ENCODE measurements at regions not wholly inside any gene's neighbourhood (a gene's known extent, or its start where the extent isn't known, plus 50 kb on each side); places are given as distances from the start of the nearest gene placed in this dataset.

GRCh38 chr5:56763711-56764466 lies 51.5 kb upstream of the MAP3K1 start:
- peak in 1 of 6 donors; percentile 16 for DNase-seq

GRCh38 chr5:56763182-56763581 lies 52.2 kb upstream of the MAP3K1 start:
- intact Hi-C loops (cut with DNase I) = no loop called here
- no peak for TF ChIP-seq CTCF (IDR thresholded peaks at IDR 0.05)
- FAIRE-seq (no peak), DNase-seq (no peak), ATAC-seq (no peak)
- WGBS, 2 donors = 89 to 100% methylated on average over 1 of the region's 1 CpG
- Histone ChIP-seq H3K9me3 (no peaks in the 10 kb centered on the region), H3K4me1 (peaks cover 0 to 9% (median 0%) of the 10 kb centered on the region in 3 donors), H3K27ac (no peak overlapping the region), H3K27me3 (no peaks in the 10 kb centered on the region), H3K36me3 (no peaks in the 10 kb centered on the region), H3K4me3 (no peak overlapping the region)

More at GRCh38 chr5:56763711-56764466, 51.5 kb upstream of the MAP3K1 start:
- Histone ChIP-seq H3K27me3 (no peaks in the 10 kb centered on the region), H3K36me3 (no peaks in the 10 kb centered on the region), H3K27ac (no peak overlapping the region), H3K4me1 (peaks cover 0 to 9% (median 0%) of the 10 kb centered on the region in 3 donors), H3K9me3 (no peaks in the 10 kb centered on the region), H3K4me3 (no peak overlapping the region)
- 48 to 51% methylated on average over 7 of the region's 7 CpGs for WGBS, 2 donors
- no peak for TF ChIP-seq CTCF (IDR thresholded peaks at IDR 0.05)
- intact Hi-C loops (cut with DNase I) = no loop called here
- FAIRE-seq = no peak
- peak in 3 of 4 donors; percentile 28 to 76 (median 41) for ATAC-seq

- peaks cover 0 to 9% (median 0%) of the 10 kb centered on the region in 3 donors for H3K4me1 ChIP-seq
- no peaks in the 10 kb centered on the region for H3K36me3 ChIP-seq
- no peaks in the 10 kb centered on the region for H3K9me3 ChIP-seq
- no peak overlapping the region for H3K27ac ChIP-seq
- no peaks in the 10 kb centered on the region for H3K27me3 ChIP-seq
- intact Hi-C loops (cut with DNase I) = no loop called here
- DNase-seq (no peak), FAIRE-seq (no peak), ATAC-seq (no peak)
- WGBS, 2 donors = 88 to 89% methylated on average over 4 of the region's 4 CpGs
- no peak for TF ChIP-seq CTCF (IDR thresholded peaks at IDR 0.05)
- no peak overlapping the region for H3K4me3 ChIP-seq
These were observed 54.0 kb upstream of the MAP3K1 start for GRCh38 chr5:56761151-56761885.

- no peak for DNase-seq
- no peak overlapping the region for H3K27ac ChIP-seq
- WGBS, 2 donors = 89 to 96% methylated on average over 5 of the region's 5 CpGs
- FAIRE-seq = no peak
- ATAC-seq = no peak
- TF ChIP-seq CTCF (IDR thresholded peaks at IDR 0.05) = no peak
- H3K27me3 ChIP-seq = no peaks in the 10 kb centered on the region
- H3K4me1 ChIP-seq = peaks cover 0 to 9% (median 0%) of the 10 kb centered on the region in 3 donors
- no peaks in the 10 kb centered on the region for H3K36me3 ChIP-seq
- intact Hi-C loops (cut with DNase I) = no loop called here
- no peaks in the 10 kb centered on the region for H3K9me3 ChIP-seq
- no peak overlapping the region for H3K4me3 ChIP-seq
These were observed 54.6 kb upstream of the MAP3K1 start for GRCh38 chr5:56760723-56761122.
